NCI-H1092 (cell line): ENCODE measurements at regions not wholly inside any gene's neighbourhood (a gene's known extent, or its start where the extent isn't known, plus 50 kb on each side); places are given as distances from the start of the nearest gene placed in this dataset.
"Not testable (repeated sequence)": the region's sequence is repeated elsewhere in the genome, so short reads cannot be mapped to it uniquely, and the experiment has no call there.

Source experiments
- DNase-seq: peaks from one replicate; lab custom pipeline; 2025; lab: John Stamatoyannopoulos, UW

DNA sequence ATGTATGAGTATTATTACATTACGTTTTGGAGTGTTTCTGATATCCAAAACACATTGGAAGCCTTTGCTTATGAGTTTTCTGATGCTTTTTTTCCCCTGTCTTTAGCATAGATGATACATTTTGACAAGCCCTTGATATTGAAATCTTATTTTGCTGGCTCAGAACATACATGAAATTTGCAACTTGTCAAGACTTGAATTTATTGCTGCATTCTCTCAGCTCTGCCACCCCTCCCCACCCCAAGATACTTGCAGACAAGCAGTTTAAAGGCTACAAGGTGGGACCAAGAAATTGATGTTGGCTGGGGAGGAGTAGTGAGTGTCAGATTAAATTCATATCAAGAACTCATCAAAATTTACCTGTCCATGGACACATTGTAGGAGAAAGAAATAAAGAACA lies 160.2 kb downstream of the GJA1 start:
- DNase-seq: no peak

DNA sequence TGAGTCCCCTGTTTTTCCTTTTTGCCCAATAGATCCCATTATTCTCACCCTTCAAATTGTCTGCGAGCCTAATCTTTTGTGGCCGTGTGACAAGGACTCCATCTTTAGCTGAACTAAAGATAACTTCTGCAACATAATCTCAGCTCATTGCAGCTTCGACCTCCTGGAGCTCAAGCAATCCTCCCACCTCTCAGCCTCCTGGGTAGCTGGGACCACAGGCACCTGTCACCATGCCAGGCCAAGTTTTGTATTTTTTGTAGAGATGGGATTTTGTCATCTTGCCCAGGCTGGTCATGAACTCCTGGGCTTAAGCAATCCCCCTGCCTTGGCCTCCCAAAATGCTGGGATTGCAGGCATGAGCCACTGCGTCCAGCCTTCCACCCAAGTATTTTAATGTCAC lies 161.0 kb downstream of the GJA1 start:
- no peak for DNase-seq

DNA sequence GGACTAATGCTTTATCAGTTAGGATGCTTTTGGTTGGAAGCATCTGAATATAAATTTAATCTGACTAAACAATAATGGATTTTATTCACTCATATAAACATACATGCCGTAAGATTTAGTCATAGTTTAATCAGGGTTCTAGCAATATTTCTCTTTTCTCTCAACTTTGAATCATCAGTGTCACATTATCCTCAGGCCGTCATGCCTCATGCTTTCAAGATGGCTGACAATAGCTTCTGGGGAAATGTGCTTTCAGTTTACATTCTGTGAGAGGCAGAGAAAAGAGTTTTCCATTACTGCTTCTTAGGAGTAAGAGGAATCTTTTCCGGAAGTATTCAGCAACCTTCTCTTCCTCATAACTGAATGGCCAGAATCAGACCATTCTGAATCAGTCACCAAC lies 162.2 kb downstream of the GJA1 start:
- DNase-seq: no peak

DNA sequence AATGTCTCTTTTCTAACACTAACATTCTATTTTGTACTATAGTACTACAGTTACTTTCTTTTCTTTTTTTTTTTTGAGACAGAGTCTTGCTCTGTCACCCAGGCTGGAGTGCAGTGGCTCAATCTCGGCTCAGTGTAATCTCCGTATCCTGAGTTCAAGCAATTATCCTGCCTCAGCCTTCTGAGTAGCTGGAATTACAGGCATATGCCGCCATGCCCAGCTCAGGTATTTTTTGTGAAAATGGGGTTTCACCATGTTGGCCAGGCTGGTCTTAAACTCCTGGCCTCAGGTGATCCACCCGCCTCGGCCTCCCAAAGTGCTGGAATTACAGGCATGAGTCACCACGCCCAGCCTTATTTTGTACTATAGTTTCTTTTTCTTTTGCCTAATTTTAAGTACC lies 163.9 kb downstream of the GJA1 start:
- DNase-seq: not testable (repeated sequence)

DNA sequence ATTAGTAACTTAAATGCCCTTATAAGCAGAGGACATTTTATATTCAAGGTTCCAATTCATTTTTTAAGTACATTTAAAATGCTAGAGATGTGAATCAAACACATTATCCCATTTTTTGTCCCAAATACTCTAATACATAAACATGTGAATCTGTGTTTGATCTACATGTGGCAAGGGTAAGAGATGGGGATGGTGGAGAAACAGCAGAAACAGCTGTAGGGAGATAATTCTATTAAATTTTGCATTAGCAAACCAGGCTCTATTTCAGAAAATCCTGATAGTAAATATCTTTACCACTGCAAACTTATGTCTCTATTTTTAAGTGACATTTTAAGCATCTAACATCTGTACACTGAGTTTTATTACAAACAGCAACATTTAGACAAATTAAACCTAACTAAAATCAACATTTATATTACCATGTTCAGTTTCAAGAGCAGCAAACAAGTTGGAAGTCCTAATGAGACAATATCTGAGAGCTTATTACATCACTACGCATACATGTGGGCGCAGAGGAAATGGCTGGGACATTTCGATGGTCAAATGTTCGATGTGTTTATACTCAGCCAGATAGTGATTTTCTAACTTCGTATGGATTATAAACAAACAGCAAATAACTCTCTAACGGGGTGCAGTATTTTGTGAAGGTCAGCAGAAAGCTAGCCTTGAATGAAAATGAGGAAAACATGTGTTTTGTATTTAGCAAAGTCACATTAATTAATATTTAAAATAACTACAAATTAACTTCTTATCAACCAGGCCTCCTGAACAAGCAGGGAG lies 165.1 kb downstream of the GJA1 start:
- DNase-seq: no peak

DNA sequence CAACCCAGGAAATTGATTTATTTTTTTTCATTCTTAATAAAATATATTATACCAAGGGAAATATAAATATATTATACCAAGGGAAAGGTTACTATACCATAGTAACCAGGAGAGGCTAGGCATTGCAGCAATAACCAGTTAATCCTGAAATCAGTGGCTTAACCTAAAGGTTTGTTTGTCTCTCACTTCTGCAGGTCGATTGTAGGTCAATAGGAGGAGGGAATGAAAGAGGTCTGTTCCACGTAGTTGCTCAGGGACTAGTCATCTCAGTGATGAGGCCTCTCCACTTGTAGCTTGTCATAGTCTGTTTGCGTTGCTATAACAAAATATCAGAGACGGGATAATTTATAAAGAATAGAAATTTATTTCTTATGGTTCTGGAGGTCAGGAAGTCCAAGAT lies 168.0 kb downstream of the GJA1 start:
- no peak for DNase-seq

DNA sequence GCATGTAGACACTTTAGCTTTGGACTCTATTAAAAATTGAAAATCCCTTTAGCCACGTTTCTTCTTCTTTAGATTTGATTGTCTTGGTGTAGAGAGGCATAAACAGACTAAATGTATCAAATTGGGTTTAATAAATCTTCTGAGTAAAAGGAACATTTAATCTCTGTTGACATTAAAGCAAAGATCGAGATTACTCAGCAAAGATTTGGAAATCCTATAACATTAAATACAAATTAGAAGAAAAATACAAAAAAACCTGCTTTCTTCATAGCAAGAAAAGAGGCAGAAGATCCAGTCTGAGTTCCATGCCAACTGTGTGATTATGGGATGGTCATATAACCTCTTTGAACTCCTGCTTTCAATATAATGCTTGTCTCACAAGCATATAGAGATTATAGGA lies 172.3 kb downstream of the GJA1 start:
- DNase-seq: no peak

DNA sequence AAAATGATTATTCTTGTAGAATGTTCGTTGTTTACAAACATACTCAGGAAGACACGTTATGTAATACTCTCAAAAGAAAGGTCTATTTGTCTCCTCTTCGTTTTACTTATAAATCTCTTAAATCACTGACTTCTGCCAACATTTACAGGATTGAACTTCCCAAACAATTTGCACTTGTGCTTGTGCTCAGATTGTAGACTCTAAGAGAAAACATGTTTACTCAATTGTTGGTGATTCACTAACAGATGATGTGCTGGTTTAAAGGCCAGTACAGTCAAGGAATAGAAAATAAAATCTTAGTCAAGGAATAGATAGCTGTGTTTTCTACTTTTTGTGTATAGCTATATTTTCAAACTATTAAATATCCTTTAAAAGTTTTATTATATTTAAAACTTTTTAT lies 172.8 kb downstream of the GJA1 start:
- no peak for DNase-seq

DNA sequence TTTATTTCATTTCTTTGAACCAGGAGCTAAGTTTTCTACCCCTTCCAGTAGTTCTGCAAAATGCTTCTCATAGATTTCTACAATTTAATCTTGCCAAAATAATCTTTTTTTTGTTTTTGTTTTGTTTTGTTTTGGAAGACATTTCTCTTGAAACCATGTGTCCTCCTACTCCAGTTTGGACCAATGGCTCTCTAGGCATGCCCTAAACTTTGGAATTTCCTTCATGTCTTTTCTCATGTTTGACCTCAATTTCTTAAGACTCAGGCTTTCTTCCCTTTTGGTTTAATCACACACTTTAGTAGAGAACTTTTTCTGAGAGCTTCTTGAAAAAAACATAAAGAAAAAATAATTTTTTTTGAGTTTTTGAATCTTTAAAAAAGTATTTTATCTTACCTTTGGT lies 173.8 kb downstream of the GJA1 start:
- DNase-seq: no peak

DNA sequence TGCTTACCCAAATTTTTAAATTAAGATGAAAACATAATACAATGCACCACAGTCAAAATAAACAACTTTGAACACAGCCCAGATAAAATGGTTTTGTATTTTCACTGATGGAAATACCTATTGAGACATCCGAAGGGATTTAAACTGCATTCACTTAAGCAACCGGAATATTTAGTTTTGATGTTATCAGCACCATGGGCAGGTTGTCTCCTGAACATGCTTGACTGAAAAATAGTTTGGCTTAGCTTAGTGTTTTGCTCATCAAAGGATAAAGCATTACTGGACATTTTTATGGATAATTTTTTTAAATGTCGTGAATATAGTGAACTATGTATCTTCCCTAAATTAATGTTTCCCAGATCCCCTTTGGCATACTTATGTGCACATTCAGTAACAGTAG lies 177.5 kb downstream of the GJA1 start:
- DNase-seq: no peak

DNA sequence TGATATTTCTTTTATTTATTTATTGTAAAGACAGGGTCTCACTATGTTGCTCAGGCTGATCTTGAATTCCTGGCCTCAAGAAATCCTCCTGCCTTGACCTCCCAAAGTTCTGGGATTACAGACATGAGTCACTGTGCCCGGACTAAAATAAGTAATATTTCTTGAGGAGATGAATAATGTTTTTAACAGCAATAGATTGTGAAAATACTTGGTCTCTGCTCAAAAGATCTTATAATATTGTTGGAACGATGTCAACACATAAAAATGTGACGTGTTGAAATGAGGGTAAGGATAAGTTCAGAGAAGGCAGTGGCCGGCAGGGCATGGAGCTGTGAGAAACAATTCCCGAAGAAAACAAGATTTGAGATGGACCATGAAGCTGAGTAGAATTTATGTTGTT lies 178.7 kb downstream of the GJA1 start:
- DNase-seq: no peak

DNA sequence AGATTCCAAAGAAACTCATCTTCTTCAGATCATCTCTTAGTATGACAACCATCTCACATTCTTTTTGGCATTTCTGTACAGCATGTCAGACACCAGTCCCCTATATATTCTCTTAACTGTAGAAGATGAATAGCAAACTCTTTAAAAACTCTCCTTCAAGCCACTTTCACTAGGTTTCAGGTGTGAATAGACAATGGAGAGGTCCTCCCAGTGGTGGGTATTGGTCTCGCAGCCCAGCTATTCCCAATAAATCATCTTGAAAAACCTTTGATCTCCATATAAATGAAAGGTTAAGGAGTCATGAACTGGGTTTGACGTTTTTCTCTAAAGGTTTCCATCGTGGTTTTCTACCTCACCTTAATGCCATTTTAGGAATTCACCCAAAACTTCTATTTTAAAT lies 180.0 kb downstream of the GJA1 start:
- no peak for DNase-seq

DNA sequence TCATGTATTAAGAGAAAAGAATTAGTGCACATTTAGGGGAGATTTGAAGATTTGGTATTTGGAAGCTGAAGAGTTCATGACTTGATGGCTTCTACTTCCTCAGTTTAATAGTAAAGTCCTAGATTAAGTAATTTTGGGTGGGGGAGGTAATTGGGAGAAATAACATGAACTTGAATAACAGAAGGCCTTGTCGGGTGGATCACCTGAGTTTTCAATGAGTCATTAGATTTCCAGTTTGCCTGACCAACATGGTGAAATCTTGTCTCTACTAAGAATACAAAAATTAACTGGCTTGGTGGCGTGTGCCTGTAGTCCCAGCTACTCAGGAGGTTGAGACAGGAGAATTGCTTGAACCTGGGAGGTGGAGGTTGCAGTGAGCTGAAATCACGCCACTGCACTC lies 181.0 kb downstream of the GJA1 start:
- no peak for DNase-seq

DNA sequence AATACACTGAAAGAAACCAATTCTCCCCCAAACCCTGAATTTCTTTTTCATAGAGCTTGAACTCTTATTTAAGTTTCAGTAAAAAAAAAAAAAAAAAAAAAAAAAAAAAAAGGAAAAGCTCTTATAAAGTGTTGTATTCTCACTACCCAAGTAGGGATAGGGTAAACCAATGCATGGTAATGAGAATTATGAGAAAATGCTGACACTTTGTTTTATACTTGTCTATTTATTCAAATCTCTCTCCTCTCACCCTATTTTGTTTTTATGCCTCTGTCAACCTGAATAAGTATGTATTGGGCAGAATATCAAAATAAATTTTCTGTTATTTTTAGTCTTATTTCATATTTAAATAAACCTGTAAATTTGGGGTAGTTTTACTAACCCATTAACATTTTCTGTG lies 181.9 kb downstream of the GJA1 start:
- no peak for DNase-seq

DNA sequence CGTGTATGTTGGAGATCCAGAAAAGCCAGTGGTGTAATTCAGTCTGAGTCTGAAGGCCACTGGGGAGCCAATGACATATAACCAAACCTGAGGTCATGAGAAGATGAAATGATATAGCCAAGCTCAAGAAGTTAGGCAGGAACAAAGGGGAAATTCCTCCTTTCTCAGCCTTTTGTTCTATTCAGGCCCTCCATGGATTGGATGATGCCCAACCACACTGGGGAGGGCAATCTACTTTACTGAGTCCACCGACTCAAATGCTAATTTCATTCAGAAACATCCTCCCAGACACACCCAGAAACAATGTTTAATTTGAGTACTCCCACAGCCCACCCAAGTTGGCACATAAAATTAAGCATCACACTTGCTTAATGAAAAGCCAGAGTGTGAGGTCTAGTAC lies 183.6 kb downstream of the GJA1 start:
- no peak for DNase-seq

DNA sequence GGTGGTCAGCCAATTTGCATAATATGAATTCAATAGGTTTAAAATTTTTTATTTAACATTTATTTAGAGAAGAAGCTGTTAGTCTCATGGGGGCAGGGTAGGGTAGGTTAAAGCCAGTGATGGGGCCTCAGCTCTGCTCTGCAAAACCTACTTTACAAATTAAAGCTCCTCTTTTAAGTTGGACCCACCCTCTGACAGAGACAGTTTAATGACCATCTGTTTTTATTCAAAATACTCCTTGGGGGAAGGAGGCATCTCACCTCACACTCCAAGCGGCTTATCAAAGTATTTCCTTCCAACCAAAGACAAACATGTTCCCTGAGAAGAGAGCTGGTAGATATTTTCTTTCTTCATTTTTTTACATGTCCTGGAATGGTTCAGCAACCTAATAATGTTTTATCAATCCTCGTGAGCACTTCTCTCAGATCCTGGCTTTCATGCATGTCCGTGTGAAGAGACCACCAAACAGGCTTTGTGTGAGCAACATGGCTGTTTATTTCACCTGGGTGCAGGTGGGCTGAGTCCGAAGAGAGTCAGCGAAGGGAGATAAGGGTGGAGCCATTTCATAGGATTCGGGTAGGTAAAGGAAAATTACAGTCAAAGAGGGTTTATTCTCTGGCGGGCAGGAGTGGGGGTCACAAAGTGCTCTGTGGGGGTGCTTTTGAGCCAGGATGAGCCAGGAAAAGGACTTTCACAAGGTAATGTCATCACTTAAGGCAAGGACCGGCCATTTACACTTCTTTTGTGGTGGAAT lies 184.7 kb downstream of the GJA1 start:
- no peak for DNase-seq

DNA sequence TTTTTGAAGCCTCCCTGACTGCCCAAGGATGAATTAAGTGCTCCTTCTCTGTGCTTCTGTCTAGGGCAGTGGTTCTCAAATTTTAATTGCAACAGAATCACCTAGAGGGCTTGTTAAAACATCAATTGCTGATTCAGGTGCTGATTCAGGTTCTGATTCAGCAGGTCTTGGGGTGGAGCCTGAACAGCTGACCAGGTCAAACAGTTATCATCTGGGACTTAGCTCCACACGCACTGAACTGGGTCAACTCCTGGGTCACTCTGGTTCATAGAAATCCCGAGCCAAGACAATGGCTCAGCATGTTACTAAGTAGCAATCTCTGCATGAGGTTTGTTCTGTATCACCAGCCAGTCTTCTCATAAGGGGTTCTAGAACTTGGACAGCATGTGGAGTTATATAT lies 192.3 kb downstream of the GJA1 start:
- no peak for DNase-seq

DNA sequence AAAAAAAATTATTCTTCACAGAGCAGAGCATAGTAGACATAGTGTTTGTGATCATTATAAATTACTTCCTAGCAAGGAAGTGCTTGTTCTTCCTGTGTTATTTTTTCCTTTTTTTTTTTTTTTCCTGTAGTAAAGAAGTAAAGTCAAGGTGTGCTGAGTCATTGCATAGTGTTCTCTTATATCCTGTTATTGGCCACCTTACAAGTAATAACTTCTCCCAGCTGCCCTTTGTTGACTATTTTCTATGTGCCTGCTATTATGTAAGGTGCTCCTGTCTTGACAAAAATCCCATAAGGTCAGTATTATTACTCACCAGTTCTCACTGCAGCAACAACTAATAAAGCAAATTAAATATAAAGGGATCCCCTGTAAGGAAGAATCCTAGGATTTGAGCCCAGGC lies 195.3 kb downstream of the GJA1 start:
- DNase-seq: no peak

DNA sequence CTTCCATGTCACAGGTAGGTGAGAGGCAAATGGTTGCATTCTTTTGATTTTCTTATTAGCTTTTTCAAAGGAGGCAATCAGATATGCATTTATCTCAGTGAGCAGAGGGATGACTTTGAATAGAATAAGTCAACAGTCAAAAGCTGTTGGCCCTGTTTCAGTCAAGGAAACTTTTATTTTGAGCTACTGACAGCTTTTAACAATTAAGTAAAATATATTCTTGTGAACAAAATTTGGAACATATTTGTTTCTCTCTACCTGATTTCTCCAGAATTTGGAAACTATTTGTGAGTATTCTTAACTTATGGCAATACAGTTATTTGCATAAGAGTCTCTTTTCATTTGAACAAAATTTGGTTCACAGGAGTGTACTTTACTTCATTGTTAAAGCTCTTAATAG lies 196.3 kb downstream of the GJA1 start:
- DNase-seq: not testable (repeated sequence)

DNA sequence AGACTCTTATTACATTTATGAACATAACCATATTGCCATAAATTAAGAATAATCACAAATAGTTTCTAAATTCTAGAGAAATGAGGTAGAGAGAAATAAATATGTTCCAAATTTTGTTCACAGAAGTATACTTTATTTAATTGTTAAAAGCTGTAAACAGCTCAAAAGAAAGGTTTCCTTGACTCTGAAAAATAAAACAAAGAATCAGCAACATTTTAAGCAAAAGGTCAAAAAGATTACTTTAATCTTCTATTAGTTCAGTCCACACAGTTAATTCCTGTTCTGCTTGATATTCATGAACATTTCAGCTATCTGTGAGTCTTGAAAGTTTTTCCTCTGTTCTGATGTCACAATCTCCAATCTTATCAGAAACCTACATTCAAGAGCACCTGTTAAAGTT lies 197.9 kb downstream of the GJA1 start:
- DNase-seq: no peak

DNA sequence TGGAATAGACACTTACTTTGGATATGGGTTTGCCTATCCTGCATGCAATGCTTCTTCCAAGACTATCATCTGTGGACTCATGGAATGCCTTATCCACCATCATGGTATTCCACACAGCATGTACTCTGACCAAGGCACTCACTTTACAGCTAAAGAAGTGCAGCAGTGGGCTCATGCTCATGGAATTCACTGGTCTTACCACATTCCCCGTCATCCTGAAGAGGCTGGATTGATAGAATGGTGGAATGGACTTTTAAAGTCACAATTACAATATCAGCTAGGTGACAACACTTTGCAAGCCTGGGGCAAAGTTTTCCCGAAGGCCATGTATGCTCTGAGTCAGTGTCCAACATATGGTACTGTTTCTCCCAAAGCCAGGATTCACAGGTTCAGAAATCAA lies 199.1 kb downstream of the GJA1 start:
- not testable (repeated sequence) for DNase-seq

DNA sequence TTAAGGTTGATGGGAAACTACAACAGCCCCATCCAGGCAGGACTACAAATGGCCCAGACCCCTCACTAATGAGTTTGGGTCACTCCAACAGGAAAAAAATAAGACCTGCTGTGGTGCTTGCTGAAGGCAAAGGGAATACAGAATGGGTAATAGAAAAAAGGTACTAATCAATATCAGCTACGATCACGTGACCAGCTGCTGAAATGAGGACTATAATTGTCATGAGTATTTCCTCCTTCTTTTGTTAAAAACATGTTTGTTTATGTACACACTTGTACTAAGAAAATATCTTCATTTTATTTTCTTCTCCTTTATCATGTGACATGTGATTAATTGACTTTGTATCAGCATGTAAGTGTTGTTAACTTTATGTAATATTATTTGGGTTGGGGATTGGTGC lies 199.9 kb downstream of the GJA1 start:
- DNase-seq: no peak

DNA sequence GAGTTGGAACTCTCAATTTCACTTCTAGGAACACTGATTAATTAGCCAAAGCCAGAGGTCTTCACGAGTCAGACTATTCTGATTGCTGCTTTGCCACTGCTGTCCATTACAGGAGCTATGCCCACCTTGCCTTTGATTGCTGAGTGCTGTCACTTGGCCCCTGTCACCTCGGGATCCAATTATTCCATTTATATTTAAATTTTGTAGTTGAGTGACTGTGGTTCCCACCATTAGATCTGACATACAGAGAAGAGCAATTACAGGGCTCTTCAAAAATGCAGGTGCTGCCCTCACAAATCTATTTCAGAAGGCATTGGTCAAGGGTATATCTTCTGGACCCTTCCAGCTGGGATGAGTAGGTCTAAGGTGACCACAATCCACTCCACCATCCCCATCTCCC lies 200.8 kb downstream of the GJA1 start:
- not testable (repeated sequence) for DNase-seq

DNA sequence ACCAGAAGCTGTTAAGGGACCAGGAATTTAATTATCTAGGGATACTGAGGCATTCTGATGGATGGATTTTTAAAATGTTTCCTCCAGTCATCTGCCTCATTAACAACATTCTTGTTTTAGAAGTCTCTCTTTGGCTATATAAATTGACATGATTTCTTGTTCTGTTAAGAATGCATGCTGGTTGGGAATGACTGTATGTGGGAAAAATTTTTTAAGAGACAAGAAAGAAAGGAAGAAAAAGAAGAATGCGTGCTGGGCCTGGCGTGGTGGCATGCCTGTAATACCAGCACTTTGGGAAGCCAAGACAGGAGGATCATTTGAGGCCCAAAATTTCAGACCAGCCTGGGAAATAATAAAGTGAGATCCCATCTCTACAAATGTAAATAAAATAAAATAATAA lies 203.6 kb downstream of the GJA1 start:
- DNase-seq: no peak
